Natural killer cell treated with Interleukin-12 subunit alpha and Interleukin-12 subunit beta and Interleukin-15 and Interleukin-18, amount 100 ng/mL, for 72 hours (primary cell): ENCODE measurements at regions not wholly inside any gene's neighbourhood (a gene's known extent, or its start where the extent isn't known, plus 50 kb on each side); places are given as distances from the start of the nearest gene placed in this dataset.
"Not testable (repeated sequence)": the region's sequence is repeated elsewhere in the genome, so short reads cannot be mapped to it uniquely, and the experiment has no call there.

Experiments
- ATAC-seq, 2 donors: fragments of 150-1000 bp; cut with Tn5 transposase in 1 of 2; sonication (Bioruptor Pico), chemical (Tn5 transposase) in 1 of 2; 2 replicates each; pipeline ENCODE4 v1.10.0; 2021
- DNase-seq: peaks from one replicate; pipeline ENCODE4 v3.0.0; 2022; ENCODE audit warnings: low spot score
- H3K27ac Mint-ChIP-seq, 2 donors: 1 replicate in 1 of 2; 2 replicates in 1 of 2; pipeline ENCODE4 v1.8.0; 2022; ENCODE audit warnings: mixed read lengths in 2 of 2, mild to moderate bottlenecking in 1 of 2, moderate library complexity in 1 of 2
- H3K27me3 Mint-ChIP-seq, 2 donors: 1 replicate in 1 of 2; 2 replicates in 1 of 2; pipeline ENCODE4 v1.8.0; 2022; ENCODE audit warnings: mixed read lengths in 2 of 2
- H3K36me3 Mint-ChIP-seq: one replicate; pipeline ENCODE4 v1.8.0; 2022; ENCODE audit warnings: mixed read lengths
- H3K4me1 Mint-ChIP-seq, 2 donors: 1 replicate in 1 of 2; 2 replicates in 1 of 2; pipeline ENCODE4 v1.8.0; 2022; ENCODE audit warnings: low read depth in 2 of 2, mixed read lengths in 2 of 2, mild to moderate bottlenecking in 1 of 2
- H3K4me3 Mint-ChIP-seq: one replicate; pipeline ENCODE4 v1.8.0; 2022; ENCODE audit warnings: mixed read lengths
- H3K9me3 Mint-ChIP-seq: 2 replicates; pipeline ENCODE4 v1.8.0; 2022; ENCODE audit warnings: mixed read lengths

GRCh38 chr10:45224219-45224841 is 91.1 kb downstream of the OR13A1 start:
- Mint-ChIP-seq H3K4me3 (no peak overlapping the region), H3K4me1 (peaks cover 0 to 4% of the 10 kb centered on the region in 2 donors), H3K9me3 (peaks cover 4% of the 10 kb centered on the region), H3K36me3 (peaks cover 5% of the 10 kb centered on the region), H3K27ac (no peak overlapping the region), H3K27me3 (peaks cover 25 to 30% of the 10 kb centered on the region in 2 donors)
- ATAC-seq (no peak), DNase-seq (no peak)

- no peak overlapping the region for H3K4me3 Mint-ChIP-seq
Measured at GRCh38 chr10:45227042-45227441, 88.4 kb downstream of the OR13A1 start.

GRCh38 chr10:45227456-45227855 is 88.0 kb downstream of the OR13A1 start:
- DNase-seq (no peak), ATAC-seq (no peak)
- H3K4me1 Mint-ChIP-seq = peaks cover 0 to 4% of the 10 kb centered on the region in 2 donors
- H3K36me3 Mint-ChIP-seq = peaks cover 9% of the 10 kb centered on the region
- H3K27ac Mint-ChIP-seq = no peak overlapping the region
- H3K9me3 Mint-ChIP-seq = peaks cover 6% of the 10 kb centered on the region
- H3K27me3 Mint-ChIP-seq = peaks cover 26 to 35% of the 10 kb centered on the region in 2 donors
- no peak overlapping the region for H3K4me3 Mint-ChIP-seq

More at GRCh38 chr10:45227042-45227441, 88.4 kb downstream of the OR13A1 start:
- Mint-ChIP-seq H3K36me3 (peaks cover 9% of the 10 kb centered on the region), H3K4me1 (peaks cover 0 to 4% of the 10 kb centered on the region in 2 donors), H3K9me3 (peaks cover 6% of the 10 kb centered on the region), H3K27ac (no peak overlapping the region), H3K27me3 (peaks cover 26 to 35% of the 10 kb centered on the region in 2 donors)
- DNase-seq (no peak), ATAC-seq (no peak)

GRCh38 chr10:45229823-45230222 is 85.6 kb downstream of the OR13A1 start:
- peaks cover 9% of the 10 kb centered on the region for H3K36me3 Mint-ChIP-seq
- no peak overlapping the region for H3K27ac Mint-ChIP-seq
- peaks cover 6% of the 10 kb centered on the region for H3K9me3 Mint-ChIP-seq
- peaks cover 0 to 4% of the 10 kb centered on the region in 2 donors for H3K4me1 Mint-ChIP-seq
- DNase-seq (no peak), ATAC-seq (no peak)
- peaks cover 26 to 35% of the 10 kb centered on the region in 2 donors for H3K27me3 Mint-ChIP-seq
- H3K4me3 Mint-ChIP-seq = no peak overlapping the region

- not testable (repeated sequence) for ATAC-seq, H3K4me3 Mint-ChIP-seq, H3K27ac Mint-ChIP-seq, H3K27me3 Mint-ChIP-seq, H3K9me3 Mint-ChIP-seq, DNase-seq, H3K4me1 Mint-ChIP-seq, H3K36me3 Mint-ChIP-seq
Measured at GRCh38 chr10:45235260-45235769, 80.1 kb downstream of the OR13A1 start.

DNA sequence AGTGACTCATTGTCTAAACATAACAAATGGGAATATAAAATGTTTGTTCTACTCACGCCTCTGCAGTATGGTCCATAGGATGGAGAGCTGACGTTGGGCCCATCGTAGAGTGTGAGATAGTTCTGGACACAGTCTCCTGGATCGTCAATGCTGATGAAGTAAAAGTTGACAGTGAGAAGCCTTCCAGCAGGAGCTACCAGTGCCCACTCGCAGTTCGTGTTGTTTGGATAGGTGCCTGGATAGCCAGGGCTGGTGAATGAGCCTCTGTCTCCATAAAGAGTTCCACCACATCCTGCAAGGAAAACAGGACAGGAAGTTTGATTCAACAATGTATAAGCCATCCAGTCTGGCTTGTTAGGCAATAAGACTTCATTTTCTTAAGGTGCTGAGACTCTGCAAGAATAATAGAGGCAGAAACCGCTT is 79.6 kb downstream of the OR13A1 start:
- Mint-ChIP-seq H3K9me3 (no peaks in the 10 kb centered on the region), H3K27me3 (no peaks in the 10 kb centered on the region), H3K27ac (no peak overlapping the region), H3K4me1 (peaks cover 0 to 5% of the 10 kb centered on the region in 2 donors), H3K36me3 (no peaks in the 10 kb centered on the region), H3K4me3 (no peak overlapping the region)
- ATAC-seq (no peak), DNase-seq (no peak)

DNA sequence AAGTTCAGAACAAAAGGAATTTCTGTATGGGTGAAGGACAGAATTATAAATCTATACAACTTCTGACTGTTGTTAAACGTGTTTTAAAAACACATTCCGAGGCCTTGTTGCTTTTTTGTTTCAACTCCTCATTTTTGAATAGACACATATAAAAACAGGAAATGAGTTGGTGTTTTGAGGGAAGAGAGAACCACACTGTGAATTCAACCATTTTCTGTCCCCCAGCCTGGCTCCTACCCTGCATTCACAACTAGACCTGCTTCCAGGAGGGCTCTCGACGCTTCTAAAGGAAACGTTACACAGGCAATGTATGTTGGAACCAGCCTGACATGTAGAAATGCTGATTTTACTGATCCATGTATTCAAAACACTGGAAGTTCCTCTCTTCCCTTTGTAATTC is 76.5 kb downstream of the OR13A1 start:
- H3K36me3 Mint-ChIP-seq = no peaks in the 10 kb centered on the region
- H3K4me1 Mint-ChIP-seq = peaks cover 0 to 7% of the 10 kb centered on the region in 2 donors
- ATAC-seq = no peak
- no peak for DNase-seq
- H3K27ac Mint-ChIP-seq = no peak overlapping the region
- no peaks in the 10 kb centered on the region for H3K9me3 Mint-ChIP-seq
- no peaks in the 10 kb centered on the region for H3K27me3 Mint-ChIP-seq
- no peak overlapping the region for H3K4me3 Mint-ChIP-seq

DNA sequence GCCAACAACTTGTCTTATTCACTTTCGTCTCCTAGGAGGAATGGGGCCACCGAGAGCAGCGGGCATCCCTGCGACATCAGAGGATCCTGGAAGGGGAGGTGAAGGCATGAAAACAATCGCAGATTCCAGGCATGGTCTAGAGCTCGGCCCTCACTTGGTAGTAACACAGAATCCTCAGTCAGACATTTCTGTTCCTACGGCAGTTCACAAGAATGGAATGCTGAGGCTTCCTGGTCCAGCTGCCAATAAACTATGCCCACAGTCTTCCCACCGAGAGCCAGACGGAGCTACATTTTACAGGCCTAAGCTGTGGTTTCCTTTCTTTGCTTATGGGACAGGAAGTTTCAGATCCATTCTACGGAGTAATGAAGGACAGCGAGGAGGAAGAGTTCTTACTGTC is 75.8 kb downstream of the OR13A1 start:
- Mint-ChIP-seq H3K27ac (no peak overlapping the region), H3K36me3 (no peaks in the 10 kb centered on the region), H3K27me3 (no peaks in the 10 kb centered on the region), H3K4me1 (peaks cover 0 to 8% of the 10 kb centered on the region in 2 donors), H3K9me3 (no peaks in the 10 kb centered on the region), H3K4me3 (no peak overlapping the region)
- DNase-seq = no peak
- ATAC-seq = no peak

DNA sequence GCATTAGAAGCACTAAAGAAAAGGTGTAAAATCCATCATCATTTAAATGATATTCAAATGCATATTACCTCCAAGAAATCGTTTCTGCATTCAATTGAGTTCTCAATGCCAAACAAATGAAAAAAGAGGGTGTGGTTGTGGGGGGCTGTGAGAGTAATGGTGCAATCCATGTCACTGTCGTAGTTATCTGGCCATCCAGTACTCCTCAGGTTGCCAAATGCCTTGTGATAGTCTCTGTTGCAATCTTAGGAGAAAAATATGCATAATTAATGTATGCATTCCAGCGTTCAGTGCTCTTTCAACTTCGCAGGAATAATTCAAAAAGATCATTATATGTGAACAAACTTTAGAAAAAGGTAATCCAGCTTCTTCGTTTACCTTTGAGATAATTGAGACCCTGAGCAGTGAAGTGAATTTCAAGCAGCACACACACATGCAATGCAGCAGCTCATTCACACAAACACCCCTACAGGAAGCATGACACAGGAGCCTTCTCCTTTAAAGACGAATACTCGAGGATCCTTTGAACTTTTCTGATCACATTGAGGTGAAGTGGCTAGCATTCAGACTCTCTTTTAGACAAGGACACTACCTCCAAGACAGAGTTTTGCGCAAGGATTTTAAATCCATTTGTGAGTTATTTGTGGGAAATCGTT is 73.4 kb downstream of the OR13A1 start:
- H3K36me3 Mint-ChIP-seq = no peaks in the 10 kb centered on the region
- no peak for ATAC-seq
- peaks cover 2 to 7% of the 10 kb centered on the region in 2 donors for H3K27me3 Mint-ChIP-seq
- H3K27ac Mint-ChIP-seq = no peak overlapping the region
- no peak overlapping the region for H3K4me3 Mint-ChIP-seq
- peaks cover 0 to 8% of the 10 kb centered on the region in 2 donors for H3K4me1 Mint-ChIP-seq
- DNase-seq = no peak
- no peaks in the 10 kb centered on the region for H3K9me3 Mint-ChIP-seq

GRCh38 chr10:45243261-45243660 is 72.1 kb downstream of the OR13A1 start:
- H3K4me3 Mint-ChIP-seq = no peak overlapping the region
- no peak for DNase-seq
- peak in 1 of 2 donors; percentile 15 for ATAC-seq
- H3K27ac Mint-ChIP-seq = no peak overlapping the region
- H3K36me3 Mint-ChIP-seq = no peaks in the 10 kb centered on the region
- H3K9me3 Mint-ChIP-seq = no peaks in the 10 kb centered on the region
- H3K4me1 Mint-ChIP-seq = peaks cover 0 to 8% of the 10 kb centered on the region in 2 donors
- peaks cover 10 to 16% of the 10 kb centered on the region in 2 donors for H3K27me3 Mint-ChIP-seq

GRCh38 chr10:45246522-45246921 is 68.9 kb downstream of the OR13A1 start:
- Mint-ChIP-seq H3K4me3 (no peak overlapping the region), H3K4me1 (peaks cover 6 to 12% of the 10 kb centered on the region in 2 donors), H3K27me3 (peaks cover 19 to 29% of the 10 kb centered on the region in 2 donors), H3K27ac (no peak overlapping the region), H3K36me3 (no peaks in the 10 kb centered on the region), H3K9me3 (no peaks in the 10 kb centered on the region)
- DNase-seq = no peak
- no peak for ATAC-seq

DNA sequence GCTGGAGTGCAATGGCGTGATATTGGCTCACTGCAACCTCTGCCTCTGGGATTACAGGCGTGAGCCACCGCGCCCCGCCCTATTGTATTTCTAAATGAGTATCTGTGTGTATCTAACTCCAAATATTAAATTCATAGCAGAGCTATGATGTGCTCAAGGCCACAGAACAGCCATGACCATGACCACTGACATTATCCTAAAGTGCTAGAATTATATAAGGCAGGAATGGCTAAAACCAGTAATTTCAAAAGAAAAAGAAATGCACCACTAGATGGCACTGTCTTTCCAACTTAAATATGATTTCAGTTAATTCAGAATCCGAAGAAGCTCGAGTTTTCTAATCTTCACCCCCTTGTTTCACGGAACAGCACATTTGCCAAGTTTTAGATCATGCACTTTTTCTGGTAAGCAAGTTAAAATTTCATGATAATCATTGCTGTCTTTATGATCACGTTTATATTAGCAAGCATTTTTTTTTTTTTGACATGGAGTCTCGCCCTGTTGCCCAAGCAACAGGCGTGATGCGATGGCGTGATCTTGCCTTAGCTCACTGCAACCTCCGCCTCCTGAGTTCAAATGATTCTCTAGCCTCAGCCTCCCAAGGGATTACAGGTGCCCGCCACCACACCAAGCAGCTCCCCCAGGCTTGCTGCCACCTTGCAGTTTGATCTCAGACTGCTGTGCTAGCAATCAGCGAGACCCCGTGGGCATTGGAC is 65.3 kb downstream of the OR13A1 start:
- DNase-seq (no peak), ATAC-seq (no peak)
- H3K36me3 Mint-ChIP-seq = no peaks in the 10 kb centered on the region
- peaks cover 19 to 30% of the 10 kb centered on the region in 2 donors for H3K27me3 Mint-ChIP-seq
- no peaks in the 10 kb centered on the region for H3K9me3 Mint-ChIP-seq
- H3K27ac Mint-ChIP-seq = no peak overlapping the region
- H3K4me3 Mint-ChIP-seq = peak overlapping the region; percentile 35
- peaks cover 6 to 9% of the 10 kb centered on the region in 2 donors for H3K4me1 Mint-ChIP-seq

DNA sequence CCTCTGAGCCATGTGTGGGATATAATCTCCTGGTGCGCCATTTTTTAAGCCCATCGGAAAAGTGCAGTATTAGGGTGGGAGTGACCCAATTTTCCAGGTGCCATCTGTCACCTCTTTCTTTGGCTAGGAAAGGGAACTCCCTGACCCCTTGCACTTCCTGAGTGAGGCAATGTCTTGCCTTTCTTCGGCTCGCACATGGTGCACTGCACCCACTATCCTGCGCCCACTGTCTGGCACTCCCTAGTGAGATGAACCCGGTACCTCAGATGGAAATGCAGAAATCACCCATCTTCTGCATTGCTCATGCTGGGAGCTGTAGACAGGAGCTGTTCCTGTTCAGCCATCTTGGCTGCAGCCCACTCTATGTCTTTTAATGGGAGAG is 64.7 kb downstream of the OR13A1 start:
- H3K27me3 Mint-ChIP-seq = peaks cover 19 to 30% of the 10 kb centered on the region in 2 donors
- ATAC-seq, H3K4me3 Mint-ChIP-seq, H3K27ac Mint-ChIP-seq, H3K36me3 Mint-ChIP-seq, H3K9me3 Mint-ChIP-seq, H3K4me1 Mint-ChIP-seq, DNase-seq: not testable (repeated sequence)
